Stimulated activated CD8-positive, alpha-beta memory T cell treated with anti-CD3 and anti-CD28 coated beads, Interleukin-15, amount 100 ng/mL, for 1 hour (primary cell): ENCODE measurements at regions not wholly inside any gene's neighbourhood (a gene's known extent, or its start where the extent isn't known, plus 50 kb on each side); places are given as distances from the start of the nearest gene placed in this dataset.

ENCODE experiments used
- DNase-seq: peaks from one replicate; pipeline ENCODE4 v3.0.0-alpha.2; 2020; ENCODE audit warnings: low read depth

GRCh38 chr1:25001125-25001915, 71.2 kb upstream of the RUNX3 start:
- no peak for DNase-seq

DNA sequence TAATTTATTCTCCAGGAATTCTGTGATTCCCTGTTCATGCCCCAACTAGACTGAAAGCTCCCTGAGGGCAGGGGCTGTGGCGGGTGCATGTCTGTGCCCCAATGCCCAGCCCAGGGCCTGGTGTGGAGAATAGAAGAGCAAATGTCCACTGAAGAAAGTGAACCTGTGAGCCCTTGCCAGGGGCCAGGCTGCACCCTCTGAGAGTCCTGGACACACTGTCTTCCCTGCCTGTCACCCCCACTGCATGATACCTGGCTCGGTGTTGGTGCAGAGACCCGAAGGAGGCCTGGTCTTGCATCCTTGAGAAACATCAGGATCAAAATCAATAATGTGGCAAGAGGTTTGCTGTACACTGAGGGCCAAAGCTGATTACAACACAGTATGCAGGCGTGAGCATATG, 69.8 kb upstream of the RUNX3 start:
- DNase-seq: no peak

- DNase-seq: no peak
Observed at GRCh38 chr1:24999426-24999825, 69.3 kb upstream of the RUNX3 start.

- DNase-seq: no peak
Observed at GRCh38 chr1:24998563-24999245, 68.6 kb upstream of the RUNX3 start.

GRCh38 chr1:24996983-24997893, 67.2 kb upstream of the RUNX3 start:
- peak; percentile 21 for DNase-seq

DNA sequence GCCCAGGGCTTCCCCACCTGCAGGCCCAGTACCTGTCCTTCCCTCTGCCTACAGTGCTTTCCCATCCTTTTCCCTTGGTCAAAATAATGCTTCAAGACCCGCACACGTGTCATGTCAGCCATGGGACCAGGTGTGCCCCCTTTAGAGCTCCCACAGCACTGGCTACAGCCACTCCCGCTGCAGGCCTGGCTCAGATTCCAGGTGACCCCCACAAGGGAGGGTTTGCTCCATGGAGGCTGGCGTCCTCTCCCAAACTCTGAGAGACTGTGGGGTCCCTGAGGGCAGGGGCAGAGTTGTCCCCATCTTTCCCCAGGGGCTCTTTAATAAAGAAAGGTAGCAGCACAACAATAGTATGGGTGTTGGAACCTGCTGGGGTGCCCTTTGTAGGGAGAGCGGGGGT, 66.4 kb upstream of the RUNX3 start:
- DNase-seq: no peak

DNA sequence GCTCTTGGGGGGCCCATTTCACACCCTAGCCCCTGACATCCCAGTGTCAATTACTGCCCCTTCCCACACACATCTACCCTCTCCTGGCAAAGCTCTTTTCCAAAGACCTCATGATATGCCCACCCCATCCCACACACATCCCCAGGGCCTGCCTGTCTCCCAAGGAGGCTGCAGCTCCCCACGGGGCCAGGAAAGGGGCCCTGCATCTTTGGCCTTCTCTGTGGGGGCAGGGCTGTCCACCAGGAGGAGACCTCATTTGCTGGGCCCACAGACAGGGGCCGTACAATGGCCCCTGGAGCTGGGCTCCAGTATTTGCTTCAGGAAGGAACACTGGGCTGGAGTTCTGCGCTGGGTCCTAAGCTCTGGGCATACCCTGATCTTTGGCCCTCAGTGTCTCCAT, 65.6 kb upstream of the RUNX3 start:
- DNase-seq: no peak

DNA sequence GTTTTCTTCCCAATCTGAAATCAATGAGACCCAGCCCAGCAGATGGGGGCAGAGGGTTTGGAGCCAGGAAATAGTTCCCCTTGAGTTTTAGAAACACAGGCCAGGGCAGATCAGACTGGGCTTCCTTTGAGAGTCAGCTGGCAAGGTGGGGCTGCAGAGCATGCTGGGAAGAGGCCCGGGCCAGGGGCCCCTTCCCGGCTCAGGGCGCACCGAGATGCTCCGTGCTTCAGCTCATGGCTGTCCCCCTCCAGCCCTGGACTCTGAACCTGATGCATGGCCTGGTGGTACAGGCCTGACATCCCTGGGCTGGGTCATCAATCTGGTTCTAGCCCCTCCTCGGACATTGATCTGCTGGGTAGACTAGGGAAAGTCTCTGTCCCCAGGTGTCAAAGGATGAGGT, 65.1 kb upstream of the RUNX3 start:
- no peak for DNase-seq

DNA sequence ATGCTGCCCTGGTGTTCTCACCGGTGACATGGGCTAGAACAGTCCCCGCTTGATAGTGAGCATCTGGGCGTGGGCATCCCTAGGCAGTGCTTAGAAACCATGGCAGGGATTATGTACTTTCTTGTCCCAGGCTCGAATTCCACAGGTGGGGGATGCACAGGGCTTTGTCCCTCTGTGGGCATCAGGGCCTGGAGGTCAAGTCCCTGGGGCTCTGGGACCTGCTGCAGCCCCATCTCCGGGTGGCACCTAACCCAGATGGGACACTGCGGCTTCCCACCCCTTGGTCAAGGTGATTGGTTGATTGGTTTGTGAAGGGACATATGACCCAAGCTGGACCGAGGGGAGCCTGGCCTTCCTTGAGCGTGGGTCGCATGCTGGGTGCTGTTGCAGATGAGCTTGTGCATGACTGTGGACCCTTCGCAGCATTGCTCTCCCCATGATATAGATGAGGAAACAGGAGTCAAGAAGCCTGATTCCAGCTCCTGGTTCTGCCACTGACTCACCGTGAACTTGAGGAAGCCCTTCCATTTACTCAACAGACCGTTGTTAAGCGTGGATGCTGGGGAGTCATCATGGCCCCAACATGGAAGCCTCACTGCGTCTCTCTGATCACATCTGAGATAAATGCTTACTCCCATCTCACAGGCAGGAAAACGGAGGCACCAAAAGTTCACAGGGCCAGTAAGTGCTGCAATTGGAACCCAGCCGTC, 64.0 kb upstream of the RUNX3 start:
- DNase-seq: no peak

- no peak for DNase-seq
Observed at GRCh38 chr1:24992761-24993211, 62.7 kb upstream of the RUNX3 start.

DNA sequence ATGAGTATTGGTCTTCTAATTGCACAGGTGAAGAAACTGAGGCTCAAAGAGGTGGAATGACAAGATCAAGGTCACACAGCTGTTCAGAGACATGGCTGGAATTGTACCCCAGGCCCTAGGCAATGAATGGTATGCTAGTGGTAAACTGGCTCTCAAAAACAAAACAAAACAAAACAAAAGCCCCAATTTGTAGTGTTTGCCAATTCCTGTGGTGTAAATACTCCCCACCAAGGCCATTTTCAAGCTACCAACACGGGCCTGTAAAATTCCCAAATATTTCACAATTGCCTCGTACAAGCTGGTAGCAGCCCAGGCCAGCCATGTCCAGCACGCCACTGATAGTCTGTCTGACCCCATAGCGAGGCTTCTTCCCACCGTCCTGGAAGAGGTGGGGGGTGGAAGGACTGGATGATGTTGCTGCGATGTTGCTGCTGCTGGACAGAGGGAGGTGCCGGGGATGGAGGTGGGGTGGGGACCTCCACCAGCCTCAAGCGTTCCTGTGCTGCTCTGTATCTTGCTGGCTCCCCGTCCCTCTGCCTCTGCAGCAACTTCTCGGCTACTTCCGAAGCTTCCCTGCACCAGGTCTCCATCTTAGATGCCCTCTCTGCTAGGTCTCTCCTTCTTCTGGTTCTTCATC, 62.2 kb upstream of the RUNX3 start:
- DNase-seq: no peak

DNA sequence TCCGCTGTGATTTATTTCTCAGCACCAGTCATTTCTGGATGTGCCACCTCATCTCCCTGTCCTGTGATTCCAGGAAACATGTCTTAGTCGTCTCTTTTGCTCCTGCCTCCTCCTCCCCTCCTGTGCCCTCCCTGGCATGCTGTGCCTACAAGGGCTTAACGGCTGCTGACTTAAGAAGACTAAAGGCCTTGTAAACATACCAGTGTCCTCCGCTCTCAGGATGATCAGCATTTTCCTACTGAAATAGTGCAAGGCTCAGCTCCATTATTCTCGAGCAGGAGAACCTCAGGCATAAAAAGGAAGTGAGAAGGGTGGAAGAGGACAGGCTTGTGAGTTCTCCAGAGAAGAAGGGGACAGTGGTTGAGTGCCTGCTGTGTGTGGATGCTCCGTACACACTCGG, 61.6 kb upstream of the RUNX3 start:
- DNase-seq: no peak

- DNase-seq: no peak
Observed at GRCh38 chr1:24990779-24991641, 60.9 kb upstream of the RUNX3 start.

GRCh38 chr1:24990136-24990535, 60.1 kb upstream of the RUNX3 start:
- no peak for DNase-seq

DNA sequence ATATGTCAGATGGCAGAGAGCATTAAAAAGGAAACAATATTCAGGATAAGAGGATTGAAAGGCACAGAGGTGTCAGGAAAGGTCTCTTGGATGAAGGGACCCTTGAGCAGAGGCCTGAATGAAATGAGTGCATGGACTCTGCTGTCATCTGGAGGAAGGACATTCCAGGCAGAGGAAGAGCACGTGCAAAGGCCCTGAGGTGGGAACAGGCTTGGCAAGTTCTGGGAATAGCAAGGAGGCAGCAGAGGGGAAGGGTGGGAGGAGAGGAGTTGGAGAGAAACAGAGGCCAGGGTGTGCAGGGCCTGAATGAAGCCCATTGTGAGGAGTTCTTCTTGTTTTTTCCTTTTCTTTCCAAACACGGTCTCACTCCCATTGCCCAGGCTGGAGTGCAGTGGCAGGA, 59.0 kb upstream of the RUNX3 start:
- no peak for DNase-seq

- no peak for DNase-seq
Observed at GRCh38 chr1:24988558-24988912, 58.5 kb upstream of the RUNX3 start.

GRCh38 chr1:24987875-24988557, 57.9 kb upstream of the RUNX3 start:
- no peak for DNase-seq

- DNase-seq: no peak
Observed at GRCh38 chr1:24987424-24987823, 57.3 kb upstream of the RUNX3 start.

DNA sequence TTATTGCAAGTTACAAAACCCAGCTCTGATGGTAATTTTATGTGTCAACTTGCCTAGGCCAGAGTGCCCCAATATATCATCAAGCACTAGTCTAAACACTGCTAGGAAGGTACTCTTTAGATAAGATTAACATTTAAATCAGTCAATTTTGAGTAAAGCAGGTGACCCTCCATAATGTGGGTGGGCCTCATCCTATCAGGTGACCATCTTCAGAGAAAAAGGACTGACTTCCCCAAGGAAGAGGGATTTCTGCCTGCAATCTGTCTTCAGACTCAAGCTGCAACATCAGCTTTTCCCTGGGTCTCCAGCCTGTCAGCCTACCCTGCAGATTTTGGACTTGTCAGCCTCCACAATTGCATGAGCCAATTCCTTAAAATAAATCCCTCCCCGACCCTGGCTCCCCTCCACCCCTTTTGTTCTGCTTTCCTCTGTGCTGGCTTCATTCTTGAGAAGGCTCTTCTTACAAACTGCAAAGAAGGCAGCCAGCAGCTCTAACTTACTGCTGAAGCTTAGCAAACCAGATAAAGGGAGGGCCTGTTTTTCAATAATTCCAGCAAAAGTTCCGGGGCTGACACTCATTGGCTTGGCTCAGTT, 56.4 kb upstream of the RUNX3 start:
- no peak for DNase-seq

- no peak for DNase-seq
Observed at GRCh38 chr1:24985737-24986136, 55.7 kb upstream of the RUNX3 start.
